Cardiac fibroblast (primary cell): ENCODE measurements at regions not wholly inside any gene's neighbourhood (a gene's known extent, or its start where the extent isn't known, plus 50 kb on each side); places are given as distances from the start of the nearest gene placed in this dataset.
A peak's percentile ranks its signal among the peaks of the same experiment; 100 is the strongest.

Source experiments
- DNase-seq, 2 donors: peaks; one replicate each; pipeline versions ENCODE4 v3.0.0 to v3.0.0-alpha.2; 2010; ENCODE audit warnings: low read depth in 2 of 2
- H3K4me3 ChIP-seq, 2 donors: replicated peaks in 1 of 2; 1 replicate in 1 of 2; 2 replicates in 1 of 2; pipeline ENCODE4 v1.5.1; 2011; ENCODE audit warnings: low read depth in 2 of 2, low read length in 2 of 2, mild to moderate bottlenecking in 2 of 2, moderate library complexity in 1 of 2
- TF ChIP-seq, protein P1 (sequence below): IDR thresholded peaks from one replicate; pipeline ENCODE4 v1.5.1; 2011; ENCODE audit warnings: low read depth, mild to moderate bottlenecking, low read length, inconsistent platforms

- no peak overlapping the region for H3K4me3 ChIP-seq
- DNase-seq, result peak; percentile 28 to 83
- TF ChIP-seq, protein P1, sequence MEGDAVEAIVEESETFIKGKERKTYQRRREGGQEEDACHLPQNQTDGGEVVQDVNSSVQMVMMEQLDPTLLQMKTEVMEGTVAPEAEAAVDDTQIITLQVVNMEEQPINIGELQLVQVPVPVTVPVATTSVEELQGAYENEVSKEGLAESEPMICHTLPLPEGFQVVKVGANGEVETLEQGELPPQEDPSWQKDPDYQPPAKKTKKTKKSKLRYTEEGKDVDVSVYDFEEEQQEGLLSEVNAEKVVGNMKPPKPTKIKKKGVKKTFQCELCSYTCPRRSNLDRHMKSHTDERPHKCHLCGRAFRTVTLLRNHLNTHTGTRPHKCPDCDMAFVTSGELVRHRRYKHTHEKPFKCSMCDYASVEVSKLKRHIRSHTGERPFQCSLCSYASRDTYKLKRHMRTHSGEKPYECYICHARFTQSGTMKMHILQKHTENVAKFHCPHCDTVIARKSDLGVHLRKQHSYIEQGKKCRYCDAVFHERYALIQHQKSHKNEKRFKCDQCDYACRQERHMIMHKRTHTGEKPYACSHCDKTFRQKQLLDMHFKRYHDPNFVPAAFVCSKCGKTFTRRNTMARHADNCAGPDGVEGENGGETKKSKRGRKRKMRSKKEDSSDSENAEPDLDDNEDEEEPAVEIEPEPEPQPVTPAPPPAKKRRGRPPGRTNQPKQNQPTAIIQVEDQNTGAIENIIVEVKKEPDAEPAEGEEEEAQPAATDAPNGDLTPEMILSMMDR, result no peak
Measured at GRCh38 chr1:60984062-60984799, 98.1 kb upstream of the NFIA start.

DNA sequence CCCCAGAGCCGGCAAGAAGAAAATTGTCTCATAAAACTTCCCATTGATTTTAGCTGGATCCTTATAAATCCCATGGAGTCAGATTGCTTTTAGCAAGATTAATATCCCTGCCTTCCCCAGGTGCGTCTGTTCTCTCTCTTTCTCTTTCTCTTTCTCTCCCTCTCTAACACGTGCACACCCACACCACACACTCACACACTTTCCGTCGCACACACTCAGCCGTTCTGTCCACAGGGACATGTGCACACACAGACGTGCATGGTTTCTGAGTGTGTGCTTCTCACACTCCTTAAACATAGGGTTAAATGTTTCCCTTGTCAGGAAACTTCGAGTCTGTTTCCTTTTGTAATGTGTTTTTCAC lies 98.7 kb upstream of the NFIA start:
- DNase-seq, result no peak
- no peak overlapping the region for H3K4me3 ChIP-seq
- TF ChIP-seq, protein P1, result no peak

- no peak for DNase-seq
- TF ChIP-seq, protein P1, result no peak
- H3K4me3 ChIP-seq, result no peak overlapping the region
Measured at GRCh38 chr1:60982539-60982938, 99.8 kb upstream of the NFIA start.

GRCh38 chr1:60981357-60981756 lies 101.0 kb upstream of the NFIA start:
- TF ChIP-seq, protein P1, result no peak
- DNase-seq, result no peak
- H3K4me3 ChIP-seq, result no peak overlapping the region

DNA sequence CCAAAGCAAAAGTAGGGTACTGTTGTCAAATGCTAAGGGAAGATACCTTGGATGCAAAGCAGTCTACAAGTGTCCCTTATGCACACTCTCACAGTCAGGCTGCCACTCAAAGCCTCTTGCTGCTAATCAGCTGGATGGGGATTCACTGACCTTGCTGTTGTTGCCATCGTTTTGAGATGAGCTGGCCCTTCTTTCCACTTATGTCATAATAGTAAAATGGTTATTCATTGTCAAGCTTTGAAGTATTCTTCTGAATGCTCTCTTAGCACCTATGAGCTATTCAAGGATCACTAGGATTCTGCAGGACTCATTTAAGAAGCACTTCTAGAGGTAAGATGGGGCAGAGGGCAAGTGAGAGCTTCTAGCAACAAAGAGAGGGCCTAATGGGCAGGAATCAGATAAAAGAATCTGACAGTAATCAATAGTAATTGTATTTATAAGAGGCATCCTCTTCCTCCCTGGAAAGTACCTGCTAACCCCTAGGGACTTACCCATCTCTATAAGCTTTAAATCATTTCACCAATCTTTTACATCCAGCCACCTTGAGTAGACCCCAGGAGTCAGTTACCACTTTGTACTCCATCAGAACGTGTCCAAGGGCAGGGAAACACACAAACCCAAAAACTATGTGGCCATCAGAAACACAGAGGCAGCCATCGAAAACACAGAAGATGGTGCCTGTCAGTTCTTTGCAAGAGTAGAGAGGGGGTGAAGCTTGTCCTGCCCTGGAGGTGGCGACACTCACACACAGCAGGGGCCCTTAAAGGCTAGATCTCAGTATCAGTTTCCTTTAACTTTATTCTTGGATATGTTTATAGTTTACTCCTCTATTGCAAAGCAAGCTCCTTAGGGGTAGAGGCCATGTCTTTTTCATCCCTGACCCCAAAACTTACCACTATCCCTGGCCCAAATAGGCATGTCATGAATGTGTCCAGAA lies 103.7 kb upstream of the NFIA start:
- no peak overlapping the region for H3K4me3 ChIP-seq
- TF ChIP-seq, protein P1, result peak; percentile 67
- DNase-seq, result peak; percentile 65 to 72

DNA sequence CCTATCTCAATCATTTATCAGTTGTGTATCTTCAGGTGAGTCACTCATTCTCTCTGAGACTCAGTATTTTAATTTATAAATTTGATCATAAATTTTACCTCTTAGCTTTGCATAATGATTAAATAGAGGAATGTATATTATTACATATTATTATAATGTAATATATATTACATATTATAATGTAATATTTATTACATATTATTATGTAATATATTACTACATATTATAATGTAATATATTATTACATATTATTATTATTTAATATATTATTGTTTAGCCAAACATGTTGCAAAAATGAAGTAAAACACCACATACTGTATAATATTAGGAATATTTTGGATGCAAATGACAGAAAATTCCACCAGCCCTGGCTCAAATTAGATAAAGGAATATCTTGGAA lies 104.7 kb upstream of the NFIA start:
- H3K4me3 ChIP-seq, result no peak overlapping the region
- DNase-seq, result no peak
- TF ChIP-seq, protein P1, result no peak
